GM21723 (cell line): ENCODE measurements at regions not wholly inside any gene's neighbourhood (a gene's known extent, or its start where the extent isn't known, plus 50 kb on each side); places are given as distances from the start of the nearest gene placed in this dataset.

Source experiments
- ATAC-seq: cut with Tn5 transposase; IDR thresholded peaks from one replicate; pipeline ENCODE4 v1.9.1; 2021; ENCODE audit warnings: mild to moderate bottlenecking, moderate library complexity; ENCODE audit not compliant: unreplicated experiment

GRCh38 chr2:118168615-118169014 lies 80.3 kb downstream of the INSIG2 start:
- ATAC-seq, result no peak

- no peak for ATAC-seq
Observed at GRCh38 chr2:118167026-118167425, 78.8 kb downstream of the INSIG2 start.

GRCh38 chr2:118166242-118166641 lies 78.0 kb downstream of the INSIG2 start:
- no peak for ATAC-seq

GRCh38 chr2:118165595-118165994 lies 77.3 kb downstream of the INSIG2 start:
- no peak for ATAC-seq
